22Rv1 (cell line): ENCODE measurements at regions not wholly inside any gene's neighbourhood (a gene's known extent, or its start where the extent isn't known, plus 50 kb on each side); places are given as distances from the start of the nearest gene placed in this dataset.

Experiments
- ZFX ChIP-seq: fragments of 450-650 bp; IDR thresholded peaks from 2 replicates; pipeline ENCODE4 v1.6.1; 2017; ENCODE audit warnings: antibody characterized with exemption, borderline replicate concordance
- TF ChIP-seq, protein P1 (sequence below): fragments of 450-650 bp; IDR thresholded peaks from 2 replicates; pipeline ENCODE4 v1.5.1; 2017; ENCODE audit warnings: mild to moderate bottlenecking

DNA sequence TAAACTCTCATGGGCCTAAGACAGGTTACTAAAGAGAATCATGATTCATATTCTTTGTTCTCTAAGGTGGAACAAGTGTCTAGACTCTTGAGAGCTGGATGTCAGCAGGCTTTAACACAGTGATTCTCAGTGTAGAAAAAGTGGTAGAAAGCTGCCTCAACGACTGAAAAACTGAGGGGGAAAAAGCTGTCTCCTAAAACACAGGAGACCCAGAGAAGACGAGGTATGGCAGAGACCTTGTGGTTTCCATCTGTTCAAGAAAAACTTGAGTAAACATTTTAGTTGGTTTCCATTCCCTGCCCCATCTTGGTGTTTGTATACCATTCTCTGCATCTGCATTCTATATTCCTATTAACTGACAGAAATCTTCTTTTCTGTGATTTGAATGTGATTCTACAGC, 57.6 kb upstream of the MAP3K7 start:
- TF ChIP-seq, protein P1, sequence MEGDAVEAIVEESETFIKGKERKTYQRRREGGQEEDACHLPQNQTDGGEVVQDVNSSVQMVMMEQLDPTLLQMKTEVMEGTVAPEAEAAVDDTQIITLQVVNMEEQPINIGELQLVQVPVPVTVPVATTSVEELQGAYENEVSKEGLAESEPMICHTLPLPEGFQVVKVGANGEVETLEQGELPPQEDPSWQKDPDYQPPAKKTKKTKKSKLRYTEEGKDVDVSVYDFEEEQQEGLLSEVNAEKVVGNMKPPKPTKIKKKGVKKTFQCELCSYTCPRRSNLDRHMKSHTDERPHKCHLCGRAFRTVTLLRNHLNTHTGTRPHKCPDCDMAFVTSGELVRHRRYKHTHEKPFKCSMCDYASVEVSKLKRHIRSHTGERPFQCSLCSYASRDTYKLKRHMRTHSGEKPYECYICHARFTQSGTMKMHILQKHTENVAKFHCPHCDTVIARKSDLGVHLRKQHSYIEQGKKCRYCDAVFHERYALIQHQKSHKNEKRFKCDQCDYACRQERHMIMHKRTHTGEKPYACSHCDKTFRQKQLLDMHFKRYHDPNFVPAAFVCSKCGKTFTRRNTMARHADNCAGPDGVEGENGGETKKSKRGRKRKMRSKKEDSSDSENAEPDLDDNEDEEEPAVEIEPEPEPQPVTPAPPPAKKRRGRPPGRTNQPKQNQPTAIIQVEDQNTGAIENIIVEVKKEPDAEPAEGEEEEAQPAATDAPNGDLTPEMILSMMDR: no peak
- no peak for TF ChIP-seq ZFX
